Suppressor macrophage treated with lipopolysaccharide for 1 hour (primary cell): ENCODE measurements at regions not wholly inside any gene's neighbourhood (a gene's known extent, or its start where the extent isn't known, plus 50 kb on each side); places are given as distances from the start of the nearest gene placed in this dataset.

Experiments used
- DNase-seq, 3 donors: peaks; one replicate each; pipeline ENCODE4 v3.0.0-alpha.2; 2020 to 2022

- DNase-seq, result no peak
These were observed 475.2 kb downstream of the CDK5RAP2 start for GRCh38 chr9:120104771-120105170.

- no peak for DNase-seq
These were observed 479.4 kb downstream of the CDK5RAP2 start for GRCh38 chr9:120100595-120100994.

GRCh38 chr9:120099065-120099464 lies 480.9 kb downstream of the CDK5RAP2 start:
- no peak for DNase-seq

GRCh38 chr9:120098584-120098983 lies 481.4 kb downstream of the CDK5RAP2 start:
- DNase-seq, result no peak

- no peak for DNase-seq
These were observed 488.8 kb downstream of the CDK5RAP2 start for GRCh38 chr9:120091206-120091605.

- no peak for DNase-seq
These were observed 499.1 kb downstream of the CDK5RAP2 start for GRCh38 chr9:120080849-120081248.

- DNase-seq, result no peak
These were observed 501.9 kb downstream of the CDK5RAP2 start for GRCh38 chr9:120078112-120078511.

GRCh38 chr9:120071760-120072159 lies 508.2 kb downstream of the CDK5RAP2 start:
- no peak for DNase-seq

GRCh38 chr9:120066315-120066714 lies 513.7 kb downstream of the CDK5RAP2 start:
- no peak for DNase-seq

- no peak for DNase-seq
These were observed 514.8 kb downstream of the CDK5RAP2 start for GRCh38 chr9:120065151-120065550.

- DNase-seq, result no peak
These were observed 535.0 kb downstream of the CDK5RAP2 start for GRCh38 chr9:120045011-120045410.

- DNase-seq, result no peak
These were observed 536.5 kb downstream of the CDK5RAP2 start for GRCh38 chr9:120043448-120043847.

- DNase-seq, result no peak
These were observed 539.1 kb downstream of the CDK5RAP2 start for GRCh38 chr9:120040896-120041295.

- no peak for DNase-seq
These were observed 541.6 kb downstream of the CDK5RAP2 start for GRCh38 chr9:120038342-120038741.

GRCh38 chr9:120032639-120033038 lies 547.3 kb downstream of the CDK5RAP2 start:
- DNase-seq, result no peak

GRCh38 chr9:120030847-120031246 lies 549.1 kb downstream of the CDK5RAP2 start:
- no peak for DNase-seq

GRCh38 chr9:120018550-120018949 lies 561.4 kb downstream of the CDK5RAP2 start:
- DNase-seq, result no peak

- no peak for DNase-seq
These were observed 561.9 kb downstream of the CDK5RAP2 start for GRCh38 chr9:120018037-120018436.

GRCh38 chr9:120016231-120016630 lies 563.7 kb downstream of the CDK5RAP2 start:
- DNase-seq, result no peak

GRCh38 chr9:120014796-120015195 lies 565.2 kb downstream of the CDK5RAP2 start:
- no peak for DNase-seq

- DNase-seq, result no peak
These were observed 570.1 kb downstream of the CDK5RAP2 start for GRCh38 chr9:120009856-120010255.

- DNase-seq, result no peak
These were observed 578.4 kb downstream of the CDK5RAP2 start for GRCh38 chr9:120001536-120001935.

GRCh38 chr9:119998614-119999013 lies 581.4 kb downstream of the CDK5RAP2 start:
- DNase-seq, result no peak

GRCh38 chr9:119991797-119992196 lies 588.2 kb downstream of the CDK5RAP2 start:
- no peak for DNase-seq

- no peak for DNase-seq
These were observed 593.3 kb downstream of the CDK5RAP2 start for GRCh38 chr9:119986713-119987112.

GRCh38 chr9:119986205-119986604 lies 593.8 kb downstream of the CDK5RAP2 start:
- no peak for DNase-seq
